H9 (cell line): ENCODE measurements at regions not wholly inside any gene's neighbourhood (a gene's known extent, or its start where the extent isn't known, plus 50 kb on each side); places are given as distances from the start of the nearest gene placed in this dataset.

Experiments
- DNase-seq: peaks from one replicate; pipeline ENCODE4 v3.0.0-alpha.2; 2017
- H2AFZ ChIP-seq: one replicate; pipeline ENCODE4 v1.6.1; 2013; ENCODE audit warnings: mild to moderate bottlenecking, low read length, control low read depth, moderate library complexity
- H2AK5ac ChIP-seq: 2 replicates; pipeline ENCODE4 v1.6.1; 2013; ENCODE audit warnings: low read length, control low read depth, mixed read lengths; ENCODE audit not compliant: insufficient read length
- H2BK120ac ChIP-seq: one replicate; pipeline ENCODE4 v1.6.1; 2013; ENCODE audit warnings: low read depth, mild to moderate bottlenecking, low read length, control low read depth, inconsistent platforms; ENCODE audit not compliant: poor library complexity, severe bottlenecking
- H2BK12ac ChIP-seq: 2 replicates; pipeline ENCODE4 v1.6.1; 2013; ENCODE audit warnings: low read length, control low read depth, mixed read lengths, low read depth; ENCODE audit not compliant: insufficient read length
- H2BK15ac ChIP-seq: 2 replicates; pipeline ENCODE4 v1.6.1; 2013; ENCODE audit warnings: low read depth, low read length, control low read depth
- H2BK20ac ChIP-seq: one replicate; pipeline ENCODE4 v1.6.1; 2013; ENCODE audit warnings: low read depth, mild to moderate bottlenecking, low read length, control low read depth, inconsistent platforms; ENCODE audit not compliant: poor library complexity, severe bottlenecking
- H2BK5ac ChIP-seq: 2 replicates; pipeline ENCODE4 v1.6.1; 2013; ENCODE audit warnings: low read length, control low read depth, mixed read lengths; ENCODE audit not compliant: insufficient read length
- H3K14ac ChIP-seq: 2 replicates; pipeline ENCODE4 v1.6.1; 2013; ENCODE audit warnings: low read length, control low read depth; ENCODE audit not compliant: insufficient read depth
- H3K18ac ChIP-seq: 2 replicates; pipeline ENCODE4 v1.6.1; 2013; ENCODE audit warnings: low read depth, mild to moderate bottlenecking, mixed read lengths, low read length, control low read depth; ENCODE audit not compliant: insufficient read length
- H3K23ac ChIP-seq: 2 replicates; pipeline ENCODE4 v1.6.1; 2013; ENCODE audit warnings: low read length, control low read depth, mixed read lengths, low read depth; ENCODE audit not compliant: insufficient read length
- H3K23me2 ChIP-seq: 2 replicates; pipeline ENCODE4 v1.6.1; 2013; ENCODE audit warnings: low read depth, mild to moderate bottlenecking, mixed read lengths, low read length, control low read depth; ENCODE audit not compliant: insufficient read length, poor library complexity, severe bottlenecking
- H3K27ac ChIP-seq: 2 replicates; pipeline ENCODE4 v1.5.1; 2013; ENCODE audit warnings: low read length, control low read depth, mixed read lengths, low read depth; ENCODE audit not compliant: insufficient read length
- H3K27me3 ChIP-seq: 2 replicates; pipeline ENCODE4 v1.6.1; 2013; ENCODE audit warnings: low read length, control low read depth, inconsistent platforms; ENCODE audit not compliant: insufficient read depth
- H3K4ac ChIP-seq: 2 replicates; pipeline ENCODE4 v1.6.1; 2013; ENCODE audit warnings: low read depth, mild to moderate bottlenecking, control low read depth, inconsistent platforms, low read length, moderate library complexity
- H3K4me1 ChIP-seq: 2 replicates; pipeline ENCODE4 v1.6.1; 2013; ENCODE audit warnings: low read length, control low read depth, inconsistent platforms; ENCODE audit not compliant: insufficient read depth
- H3K4me2 ChIP-seq: 2 replicates; pipeline ENCODE4 v1.6.1; 2013; ENCODE audit warnings: low read length, control low read depth, mixed read lengths; ENCODE audit not compliant: insufficient read length, insufficient read depth
- H3K56ac ChIP-seq: 2 replicates; pipeline ENCODE4 v1.6.1; 2013; ENCODE audit warnings: low read depth, mild to moderate bottlenecking, mixed read lengths, low read length, control low read depth; ENCODE audit not compliant: insufficient read length
- H3K79me1 ChIP-seq: 2 replicates; pipeline ENCODE4 v1.6.1; 2013; ENCODE audit warnings: low read depth, mild to moderate bottlenecking, moderate library complexity, low read length, control low read depth, inconsistent platforms; ENCODE audit not compliant: insufficient read depth, poor library complexity, severe bottlenecking
- H3K79me2 ChIP-seq: 2 replicates; pipeline ENCODE4 v1.6.1; 2013; ENCODE audit warnings: low read length, control low read depth, inconsistent platforms; ENCODE audit not compliant: insufficient read depth
- H3K9ac ChIP-seq: 2 replicates; pipeline ENCODE4 v1.6.1; 2013; ENCODE audit warnings: low read length, control low read depth, mixed read lengths; ENCODE audit not compliant: insufficient read length; ENCODE audit errors: extremely low read depth
- H3K9me3 ChIP-seq: one replicate; pipeline ENCODE4 v1.6.1; 2013; ENCODE audit warnings: low read depth, low read length, inconsistent platforms; ENCODE audit not compliant: control insufficient read depth
- H3T11ph ChIP-seq: one replicate; pipeline ENCODE4 v1.6.1; 2013; ENCODE audit warnings: mild to moderate bottlenecking, low read length, control low read depth, inconsistent platforms
- H4K20me1 ChIP-seq: one replicate; pipeline ENCODE4 v1.6.1; 2013; ENCODE audit not compliant: control insufficient read depth, insufficient read length, insufficient read depth
- H4K5ac ChIP-seq: 2 replicates; pipeline ENCODE4 v1.6.1; 2013; ENCODE audit warnings: low read depth, mild to moderate bottlenecking, mixed read lengths, low read length, control low read depth; ENCODE audit not compliant: insufficient read length
- H4K8ac ChIP-seq: replicated peaks from 2 replicates; pipeline ENCODE4 v1.6.1; 2013; ENCODE audit warnings: low read length, control low read depth, mixed read lengths, low read depth; ENCODE audit not compliant: insufficient read length
- H4K91ac ChIP-seq: 2 replicates; pipeline ENCODE4 v1.6.1; 2013; ENCODE audit warnings: low read depth, mild to moderate bottlenecking, moderate library complexity, mixed read lengths, low read length, control low read depth; ENCODE audit not compliant: insufficient read length
- H3K27ac Mint-ChIP-seq, 3 experiments: 2 replicates in 2 of 3; 3 replicates in 1 of 3; pipeline ENCODE4 v1.8.0; 2020 to 2021; ENCODE audit warnings: mixed read lengths in 3 of 3, mild to moderate bottlenecking in 1 of 3, moderate library complexity in 1 of 3
- H3K27me3 Mint-ChIP-seq: 2 replicates; pipeline ENCODE4 v1.8.0; 2021; ENCODE audit warnings: low read depth, mild to moderate bottlenecking, moderate library complexity, mixed read lengths
- H3K36me3 Mint-ChIP-seq, 3 experiments: 2 replicates in 2 of 3; 3 replicates in 1 of 3; pipeline ENCODE4 v1.8.0; 2020 to 2021; ENCODE audit warnings: low read depth in 3 of 3, mixed read lengths in 3 of 3; ENCODE audit not compliant: insufficient read depth in 1 of 3
- H3K4me1 Mint-ChIP-seq, 2 experiments: 2 replicates each; pipeline ENCODE4 v1.8.0; 2020; ENCODE audit warnings: mixed read lengths in 2 of 2
- H3K4me3 Mint-ChIP-seq, 2 experiments: 2 replicates in 1 of 2; 3 replicates in 1 of 2; pipeline ENCODE4 v1.8.0; 2020 to 2021; ENCODE audit warnings: mild to moderate bottlenecking in 2 of 2, mixed read lengths in 2 of 2, moderate library complexity in 1 of 2
- H3K9me3 Mint-ChIP-seq, 2 experiments: 2 replicates in 1 of 2; 3 replicates in 1 of 2; pipeline ENCODE4 v1.8.0; 2020; ENCODE audit warnings: mild to moderate bottlenecking in 2 of 2, mixed read lengths in 2 of 2, moderate library complexity in 1 of 2
- CTCF ChIP-seq: fragments of 200-600 bp; sonication (generic); conservative IDR thresholded peaks from 3 replicates; pipeline ENCODE4 v1.8.0; 2021; ENCODE audit warnings: antibody characterized with exemption, mild to moderate bottlenecking
- WGBS: extraction: QIAGEN DNeasy Blood & Tissue Kit; methylation state at CpG from one replicate; pipeline ENCODE4 v1.1.7; 2013; ENCODE audit warnings: missing lambda C conversion rate, low lambda C conversion rate, mixed read lengths; ENCODE audit not compliant: insufficient read length; ENCODE audit errors: extremely low coverage; 5-methylcytosine and 5-hydroxymethylcytosine counted together

GRCh38 chr22:44603767-44604166 lies 98.2 kb upstream of the PRR5 start:
- Mint-ChIP-seq H3K27ac (no peak overlapping the region), H3K4me3 (no peak overlapping the region), H3K27me3 (peaks cover 11% of the 10 kb centered on the region), H3K4me1 (peaks cover 6 to 14% of the 10 kb centered on the region in 2 experiments; a peak in 3 of 4 replicates), H3K36me3 (peaks cover 0 to 1% (median 0%) of the 10 kb centered on the region in 3 experiments; a peak in 1 of 7 replicates), H3K9me3 (no peaks in the 10 kb centered on the region; a peak in 1 of 5 replicates)
- no peak overlapping the region for H2AK5ac ChIP-seq
- no peak overlapping the region for H4K8ac ChIP-seq
- no peak for TF ChIP-seq CTCF
- H3K79me2 ChIP-seq: no peaks in the 10 kb centered on the region
- no peak overlapping the region for H2AFZ ChIP-seq
- no peak overlapping the region for H4K91ac ChIP-seq
- no peak overlapping the region for H3K18ac ChIP-seq
- WGBS: no CpG with 5 or more reads among the region's 11 CpGs
- H3K27me3 ChIP-seq: no peaks in the 10 kb centered on the region
- H3K23ac ChIP-seq: no peak overlapping the region
- no peaks in the 10 kb centered on the region for H3K4me1 ChIP-seq
- no peak for DNase-seq
- H3K4me2 ChIP-seq: no peak overlapping the region
- H3K79me1 ChIP-seq: no peaks in the 10 kb centered on the region
- no peak overlapping the region for H3K9ac ChIP-seq
- H2BK5ac ChIP-seq: no peak overlapping the region
- H3K56ac ChIP-seq: no peak overlapping the region
- no peak overlapping the region for H3T11ph ChIP-seq
- no peak overlapping the region for H3K14ac ChIP-seq
- no peaks in the 10 kb centered on the region for H3K9me3 ChIP-seq
- no peak overlapping the region for H3K4ac ChIP-seq
- no peak overlapping the region for H4K5ac ChIP-seq
- no peak overlapping the region for H2BK120ac ChIP-seq
- H2BK12ac ChIP-seq: no peak overlapping the region
- H3K23me2 ChIP-seq: no peaks in the 10 kb centered on the region
- H2BK20ac ChIP-seq: no peak overlapping the region
- H4K20me1 ChIP-seq: no peaks in the 10 kb centered on the region
- no peak overlapping the region for H2BK15ac ChIP-seq
- H3K27ac ChIP-seq: no peak overlapping the region
